ENCODE measurements at regions not wholly inside any gene's neighbourhood (a gene's known extent, or its start where the extent isn't known, plus 50 kb on each side); places are given as distances from the start of the nearest gene placed in this dataset.

DNA sequence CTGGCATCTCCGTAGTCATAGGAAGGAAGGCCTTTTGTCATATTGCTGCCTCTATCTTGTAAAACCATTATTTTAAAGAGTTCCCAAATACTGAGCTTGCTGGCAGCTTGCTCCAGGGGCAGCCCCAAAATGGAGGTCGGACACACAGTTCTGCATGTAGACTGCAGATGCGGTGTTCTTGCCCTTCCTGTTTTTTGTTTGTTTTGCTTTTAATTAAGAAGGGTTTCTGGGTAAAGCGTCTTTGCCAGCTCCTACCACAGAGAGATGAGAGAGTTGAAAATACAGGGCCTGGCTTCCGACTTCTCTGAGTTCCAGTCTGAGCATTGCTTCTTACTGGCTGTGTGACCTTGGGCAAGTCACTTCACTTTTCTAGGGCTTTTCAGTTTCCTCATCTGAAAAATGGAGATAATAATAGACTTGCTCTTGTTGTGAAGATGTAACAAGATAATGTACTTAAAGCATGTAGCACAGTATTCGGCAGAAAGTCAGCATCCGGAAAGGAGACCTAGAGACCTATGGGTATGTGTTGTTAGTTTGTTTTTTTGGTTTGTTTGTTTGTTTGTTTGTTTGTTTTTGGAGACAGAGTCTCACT lies 67.8 kb upstream of the GSE1 start:
- Histone ChIP-seq H3K27me3 (ENCODE audit: control insufficient read depth, insufficient read depth, low read length) (no peaks in the 10 kb centered on the region), H3K36me3 (ENCODE audit: control insufficient read depth, insufficient read depth, low read length) (no peaks in the 10 kb centered on the region), H3K4me3 (ENCODE audit: low read depth, low read length) (no peak overlapping the region)
- FAIRE-seq = no peak
- TF ChIP-seq, protein P1, sequence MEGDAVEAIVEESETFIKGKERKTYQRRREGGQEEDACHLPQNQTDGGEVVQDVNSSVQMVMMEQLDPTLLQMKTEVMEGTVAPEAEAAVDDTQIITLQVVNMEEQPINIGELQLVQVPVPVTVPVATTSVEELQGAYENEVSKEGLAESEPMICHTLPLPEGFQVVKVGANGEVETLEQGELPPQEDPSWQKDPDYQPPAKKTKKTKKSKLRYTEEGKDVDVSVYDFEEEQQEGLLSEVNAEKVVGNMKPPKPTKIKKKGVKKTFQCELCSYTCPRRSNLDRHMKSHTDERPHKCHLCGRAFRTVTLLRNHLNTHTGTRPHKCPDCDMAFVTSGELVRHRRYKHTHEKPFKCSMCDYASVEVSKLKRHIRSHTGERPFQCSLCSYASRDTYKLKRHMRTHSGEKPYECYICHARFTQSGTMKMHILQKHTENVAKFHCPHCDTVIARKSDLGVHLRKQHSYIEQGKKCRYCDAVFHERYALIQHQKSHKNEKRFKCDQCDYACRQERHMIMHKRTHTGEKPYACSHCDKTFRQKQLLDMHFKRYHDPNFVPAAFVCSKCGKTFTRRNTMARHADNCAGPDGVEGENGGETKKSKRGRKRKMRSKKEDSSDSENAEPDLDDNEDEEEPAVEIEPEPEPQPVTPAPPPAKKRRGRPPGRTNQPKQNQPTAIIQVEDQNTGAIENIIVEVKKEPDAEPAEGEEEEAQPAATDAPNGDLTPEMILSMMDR (IDR thresholded peaks at IDR 0.05; ENCODE audit: insufficient read depth, low read length, severe bottlenecking) = no peak
- DNase-seq (ENCODE audit: low read depth) = no peak

GRCh38 chr16:85546585-85547447 lies 66.3 kb upstream of the GSE1 start:
- no peak for DNase-seq (ENCODE audit: low read depth)
- Histone ChIP-seq H3K4me3 (ENCODE audit: low read depth, low read length) (no peak overlapping the region), H3K27me3 (ENCODE audit: control insufficient read depth, insufficient read depth, low read length) (no peaks in the 10 kb centered on the region), H3K36me3 (ENCODE audit: control insufficient read depth, insufficient read depth, low read length) (no peaks in the 10 kb centered on the region)
- TF ChIP-seq, protein P1 (IDR thresholded peaks at IDR 0.05; ENCODE audit: insufficient read depth, low read length, severe bottlenecking) = peak; percentile 8
- FAIRE-seq = no peak

GRCh38 chr16:85548375-85548774 lies 64.7 kb upstream of the GSE1 start:
- Histone ChIP-seq H3K4me3 (ENCODE audit: low read depth, low read length) (no peak overlapping the region), H3K36me3 (ENCODE audit: control insufficient read depth, insufficient read depth, low read length) (no peaks in the 10 kb centered on the region), H3K27me3 (ENCODE audit: control insufficient read depth, insufficient read depth, low read length) (no peaks in the 10 kb centered on the region)
- TF ChIP-seq, protein P1 (IDR thresholded peaks at IDR 0.05; ENCODE audit: insufficient read depth, low read length, severe bottlenecking) = no peak
- no peak for DNase-seq (ENCODE audit: low read depth)
- FAIRE-seq = no peak

- no peak for DNase-seq (ENCODE audit: low read depth)
- H3K36me3 ChIP-seq (ENCODE audit: control insufficient read depth, insufficient read depth, low read length) = no peaks in the 10 kb centered on the region
- no peak for FAIRE-seq
- no peaks in the 10 kb centered on the region for H3K27me3 ChIP-seq (ENCODE audit: control insufficient read depth, insufficient read depth, low read length)
- no peak overlapping the region for H3K4me3 ChIP-seq (ENCODE audit: low read depth, low read length)
- TF ChIP-seq, protein P1 (IDR thresholded peaks at IDR 0.05; ENCODE audit: insufficient read depth, low read length, severe bottlenecking) = no peak
Measured at GRCh38 chr16:85549766-85550421, 63.2 kb upstream of the GSE1 start.

DNA sequence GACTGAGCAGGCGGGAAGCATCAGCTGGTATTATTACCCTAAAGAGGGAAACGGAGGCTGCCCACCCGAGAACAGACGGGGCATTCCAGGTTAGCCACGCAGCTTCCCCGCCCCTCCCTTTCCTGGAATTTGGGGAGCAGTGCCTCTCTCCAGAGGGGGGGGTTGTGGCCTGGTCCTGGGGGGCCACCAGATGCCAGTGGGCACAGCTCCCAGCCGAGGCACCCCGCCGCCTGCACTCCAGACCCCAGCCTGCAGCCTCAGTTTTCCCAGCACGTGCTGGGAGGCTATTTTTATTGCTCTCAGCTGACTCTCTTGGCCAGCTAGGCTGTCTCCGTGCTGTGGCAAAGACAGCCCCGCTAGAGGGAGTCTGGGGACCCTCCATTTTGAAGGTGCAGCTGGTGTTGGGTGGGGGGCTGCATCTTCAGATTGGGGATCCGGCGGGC lies 62.7 kb upstream of the GSE1 start:
- FAIRE-seq = no peak

More for the DNA sequence above, 62.7 kb upstream of the GSE1 start:
- Histone ChIP-seq H3K36me3 (ENCODE audit: control insufficient read depth, insufficient read depth, low read length) (no peaks in the 10 kb centered on the region), H3K4me3 (ENCODE audit: low read depth, low read length) (no peak overlapping the region), H3K27me3 (ENCODE audit: control insufficient read depth, insufficient read depth, low read length) (no peaks in the 10 kb centered on the region)
- DNase-seq (ENCODE audit: low read depth) = no peak
- TF ChIP-seq, protein P1 (IDR thresholded peaks at IDR 0.05; ENCODE audit: insufficient read depth, low read length, severe bottlenecking) = no peak

Data from bronchial epithelial cell (primary cell).